Epithelial cell of proximal tubule (primary cell): ENCODE measurements at regions not wholly inside any gene's neighbourhood (a gene's known extent, or its start where the extent isn't known, plus 50 kb on each side); places are given as distances from the start of the nearest gene placed in this dataset.
"Not testable (repeated sequence)": the region's sequence is repeated elsewhere in the genome, so short reads cannot be mapped to it uniquely, and the experiment has no call there.

Source experiments
- DNase-seq: peaks from one replicate; pipeline ENCODE4 v3.0.0-alpha.2; 2011; ENCODE audit warnings: low read depth
- H3K4me3 ChIP-seq: 2 replicates; pipeline ENCODE4 v1.5.1; 2011; ENCODE audit warnings: low read depth, mild to moderate bottlenecking, low read length
- TF ChIP-seq, protein P1 (sequence below): conservative IDR thresholded peaks from 2 replicates; pipeline ENCODE4 v1.5.1; 2012; ENCODE audit warnings: low read depth, mild to moderate bottlenecking, low read length

- H3K4me3 ChIP-seq = no peak overlapping the region
- TF ChIP-seq, protein P1, sequence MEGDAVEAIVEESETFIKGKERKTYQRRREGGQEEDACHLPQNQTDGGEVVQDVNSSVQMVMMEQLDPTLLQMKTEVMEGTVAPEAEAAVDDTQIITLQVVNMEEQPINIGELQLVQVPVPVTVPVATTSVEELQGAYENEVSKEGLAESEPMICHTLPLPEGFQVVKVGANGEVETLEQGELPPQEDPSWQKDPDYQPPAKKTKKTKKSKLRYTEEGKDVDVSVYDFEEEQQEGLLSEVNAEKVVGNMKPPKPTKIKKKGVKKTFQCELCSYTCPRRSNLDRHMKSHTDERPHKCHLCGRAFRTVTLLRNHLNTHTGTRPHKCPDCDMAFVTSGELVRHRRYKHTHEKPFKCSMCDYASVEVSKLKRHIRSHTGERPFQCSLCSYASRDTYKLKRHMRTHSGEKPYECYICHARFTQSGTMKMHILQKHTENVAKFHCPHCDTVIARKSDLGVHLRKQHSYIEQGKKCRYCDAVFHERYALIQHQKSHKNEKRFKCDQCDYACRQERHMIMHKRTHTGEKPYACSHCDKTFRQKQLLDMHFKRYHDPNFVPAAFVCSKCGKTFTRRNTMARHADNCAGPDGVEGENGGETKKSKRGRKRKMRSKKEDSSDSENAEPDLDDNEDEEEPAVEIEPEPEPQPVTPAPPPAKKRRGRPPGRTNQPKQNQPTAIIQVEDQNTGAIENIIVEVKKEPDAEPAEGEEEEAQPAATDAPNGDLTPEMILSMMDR = no peak
- no peak for DNase-seq
These were observed 169.8 kb downstream of the POTEB3 start for GRCh38 chr15:21270474-21270873.

DNA sequence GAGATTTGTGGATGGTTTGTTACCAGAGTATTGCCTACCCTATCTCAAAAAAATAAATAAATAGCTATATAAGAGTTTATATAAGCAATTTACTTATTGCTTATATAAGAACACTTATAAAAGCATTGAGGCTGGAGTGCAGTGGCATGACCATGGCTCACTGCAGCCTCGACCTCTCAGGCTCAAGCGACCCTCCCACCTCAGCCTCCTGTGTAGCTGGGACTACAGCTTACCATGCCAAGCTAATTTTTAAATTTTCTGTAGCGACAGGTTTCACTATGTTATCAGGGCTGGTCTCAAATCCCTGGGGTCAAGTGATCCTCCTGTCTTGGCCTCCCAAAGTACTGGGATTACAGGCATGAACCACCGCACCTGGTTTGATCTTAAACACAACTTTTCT, 170.6 kb downstream of the POTEB3 start:
- not testable (repeated sequence) for H3K4me3 ChIP-seq, DNase-seq

- no peak overlapping the region for H3K4me3 ChIP-seq
- TF ChIP-seq, protein P1 = no peak
- DNase-seq = no peak
These were observed 171.2 kb downstream of the POTEB3 start for GRCh38 chr15:21269121-21269520.

GRCh38 chr15:21268436-21268940, 171.8 kb downstream of the POTEB3 start:
- no peak for DNase-seq
- TF ChIP-seq, protein P1 = no peak
- H3K4me3 ChIP-seq = no peak overlapping the region

DNA sequence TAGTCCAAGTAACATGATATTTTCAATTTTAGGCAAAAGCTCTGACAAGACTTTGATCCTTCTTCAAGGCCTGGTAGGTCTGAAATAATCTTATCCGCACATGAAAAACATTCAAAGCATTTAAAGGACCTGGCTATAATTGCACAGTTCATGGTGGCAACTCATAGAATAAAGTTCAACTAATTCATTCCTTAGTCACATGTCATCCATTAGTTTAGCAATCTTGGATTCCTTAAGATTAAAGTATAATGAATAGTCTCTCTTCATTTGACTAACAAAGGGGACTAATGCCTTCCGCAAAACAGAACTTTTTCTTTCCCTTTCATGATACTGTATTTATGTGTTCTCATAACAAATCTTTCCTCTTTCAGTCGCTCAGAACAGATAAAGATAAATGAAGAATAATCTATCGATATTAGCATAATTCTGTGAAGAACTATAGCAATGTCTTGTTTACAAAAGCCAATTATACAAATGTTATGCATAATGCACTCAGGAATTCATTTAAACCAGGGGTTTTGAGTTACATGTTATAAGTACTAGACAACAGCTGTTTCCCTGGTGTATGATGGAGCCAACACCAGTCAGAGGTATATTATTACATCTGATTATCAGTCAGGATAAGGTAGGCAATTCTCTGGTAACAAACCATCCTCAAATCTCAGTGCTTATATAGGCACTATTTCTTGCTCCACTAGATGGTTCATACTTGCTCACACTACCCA, 172.5 kb downstream of the POTEB3 start:
- TF ChIP-seq, protein P1 = no peak
- no peak overlapping the region for H3K4me3 ChIP-seq
- DNase-seq = peak; percentile 39

GRCh38 chr15:21267226-21267625, 173.1 kb downstream of the POTEB3 start:
- TF ChIP-seq, protein P1 = no peak
- no peak for DNase-seq
- no peak overlapping the region for H3K4me3 ChIP-seq

DNA sequence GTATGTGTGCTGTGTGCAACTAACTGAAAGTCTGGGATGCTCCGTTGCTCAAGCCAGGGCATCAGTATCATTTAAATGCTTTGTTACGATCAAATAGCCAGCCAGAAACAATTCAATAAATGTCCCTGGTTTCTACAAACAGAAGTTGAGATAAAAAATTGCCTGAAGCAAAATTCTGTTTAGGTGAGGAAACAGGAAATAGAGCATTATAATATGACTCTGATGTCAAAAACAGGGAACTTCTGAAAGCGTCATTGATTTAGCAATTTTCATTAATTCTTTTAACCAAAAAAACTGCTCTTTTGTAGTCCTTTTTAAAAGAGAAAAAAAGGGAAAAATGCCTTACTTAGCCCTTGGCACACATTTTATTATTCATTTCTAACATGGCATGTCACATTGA, 174.7 kb downstream of the POTEB3 start:
- H3K4me3 ChIP-seq, DNase-seq: not testable (repeated sequence)

DNA sequence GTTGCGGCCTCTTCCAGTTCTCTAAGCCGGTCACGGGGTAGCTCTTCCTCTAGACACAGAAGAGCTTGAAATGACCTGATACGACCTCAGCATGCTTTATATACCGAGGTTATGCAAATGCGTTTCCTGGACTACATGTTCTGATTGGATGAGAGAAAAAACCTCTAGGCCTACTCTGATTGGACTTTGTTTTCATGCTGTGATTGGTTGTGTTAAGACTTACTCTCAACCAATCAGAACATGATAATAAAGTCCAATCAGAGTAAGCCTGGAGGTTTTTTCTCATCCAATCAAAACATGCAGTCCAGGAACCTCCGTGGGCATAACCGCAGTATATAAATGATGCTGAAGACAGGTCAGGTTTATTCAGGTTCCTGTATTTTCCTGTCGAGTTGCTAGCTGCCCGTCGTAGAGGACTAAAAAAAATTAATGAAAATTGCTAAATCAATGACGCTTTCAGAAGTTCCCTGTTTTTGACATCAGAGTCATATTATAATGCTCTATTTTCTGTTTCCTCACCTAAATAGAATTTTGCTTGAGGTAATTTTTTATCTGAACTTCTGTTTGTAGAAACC, 177.4 kb downstream of the POTEB3 start:
- DNase-seq = no peak
- H3K4me3 ChIP-seq = no peak overlapping the region
- TF ChIP-seq, protein P1 = no peak
